GM12878 (cell line): ENCODE measurements at regions not wholly inside any gene's neighbourhood (a gene's known extent, or its start where the extent isn't known, plus 50 kb on each side); places are given as distances from the start of the nearest gene placed in this dataset.

ENCODE experiments used
- ATAC-seq: fragments of 200-7000 bp; cut with Tn5 transposase; 3 replicates; pipeline ENCODE4 v1.9.1; 2020; ENCODE audit warnings: mild to moderate bottlenecking, moderate library complexity
- BruUV-seq: library from RNA; stranded (reverse); fragments of 400-500 nt; replicated peaks from 2 replicates; lab custom pipeline; 2021; lab: Mats Ljungman, UMichigan
- CTCF ChIA-PET: fragments of 300-600 bp; sonication (Branson Sonifier 250); formaldehyde crosslinking; extraction: SDS; loops from one replicate; lab custom pipeline; 2021; ENCODE audit warnings: inconsistent platforms; lab: Yijun Ruan, JAX
- POLR2A ChIA-PET: fragments of 350-600 bp; formaldehyde crosslinking; extraction: SDS; loops from one replicate; lab custom pipeline; 2021; ENCODE audit warnings: inconsistent platforms; lab: Charles Lee
- RAD21 ChIA-PET: fragments of 300-600 bp; sonication (Branson Sonifier 250); formaldehyde crosslinking; loops from one replicate; lab custom pipeline; 2023; ENCODE audit warnings: antibody characterized with exemption; ENCODE audit not compliant: unreplicated experiment; lab: Charles Lee
- SMC1A ChIA-PET: fragments of 300-600 bp; sonication (Branson Sonifier 250); formaldehyde crosslinking; loops from one replicate; lab custom pipeline; 2023; ENCODE audit not compliant: unreplicated experiment, uncharacterized antibody; lab: Charles Lee
- DNase-seq: peaks from one replicate; pipeline ENCODE4 v3.0.0-alpha.2; 2011; ENCODE audit warnings: low read depth, low spot score
- FAIRE-seq: peaks from 3 replicates; lab custom pipeline; 2011; peaks lifted over from hg19 to GRCh38; lab: Jason Lieb, UNC
- H2AFZ ChIP-seq: 2 replicates; pipeline ENCODE4 v1.6.0; 2011; ENCODE audit warnings: low read depth, low read length, control low read depth; ENCODE audit not compliant: control insufficient read depth
- H3K27ac ChIP-seq: 2 replicates; pipeline ENCODE4 v1.5.1; 2011; ENCODE audit warnings: control low read depth; ENCODE audit not compliant: control insufficient read depth, insufficient read depth
- H3K27me3 ChIP-seq, 2 experiments: replicated peaks in 1 of 2; 2 replicates each; pipeline versions ENCODE4 v1.6.0 to v1.6.1; 2011; ENCODE audit warnings: low read length in 1 of 2; ENCODE audit not compliant: control insufficient read depth in 2 of 2, insufficient read depth in 2 of 2
- H3K36me3 ChIP-seq, 2 experiments: 2 replicates each; pipeline ENCODE4 v1.5.1; 2011; ENCODE audit warnings: low read length in 1 of 2; ENCODE audit not compliant: control insufficient read depth in 2 of 2, insufficient read depth in 2 of 2
- H3K4me1 ChIP-seq: 2 replicates; pipeline ENCODE4 v1.6.1; 2011; ENCODE audit warnings: mild to moderate bottlenecking, low read length, moderate library complexity, mixed read lengths; ENCODE audit not compliant: control insufficient read depth, insufficient read depth
- H3K4me2 ChIP-seq: 2 replicates; pipeline ENCODE4 v1.6.0; 2011; ENCODE audit warnings: control low read depth; ENCODE audit not compliant: control insufficient read depth, insufficient read depth
- H3K4me3 ChIP-seq: fragments of 200-600 bp; sonication (generic); 2 replicates; pipeline ENCODE4 v1.5.1; 2016
- H3K79me2 ChIP-seq: 2 replicates; pipeline ENCODE4 v1.6.0; 2011; ENCODE audit warnings: low read length; ENCODE audit not compliant: control insufficient read depth, insufficient read depth
- H3K9ac ChIP-seq: 2 replicates; pipeline ENCODE4 v1.8.0; 2011; ENCODE audit warnings: low read length, control low read depth, mixed read lengths; ENCODE audit not compliant: control insufficient read depth, insufficient read depth
- H3K9me3 ChIP-seq: replicated peaks from 3 replicates; pipeline ENCODE4 v1.5.1; 2011; ENCODE audit warnings: mild to moderate bottlenecking, low read length; ENCODE audit not compliant: control insufficient read depth, insufficient read depth
- H4K20me1 ChIP-seq: 2 replicates; pipeline ENCODE4 v1.6.0; 2011; ENCODE audit not compliant: control insufficient read depth, insufficient read depth
- EZH2 ChIP-seq: IDR thresholded peaks from 2 replicates; pipeline ENCODE4 v1.6.1; 2012; ENCODE audit warnings: low read depth, mild to moderate bottlenecking, control low read depth, inconsistent platforms, low read length, borderline replicate concordance; ENCODE audit not compliant: control insufficient read depth
- GABPA ChIP-seq: IDR thresholded peaks from 2 replicates; pipeline ENCODE4 v1.6.1; 2014; ENCODE audit warnings: antibody characterized with exemption, low read depth, mild to moderate bottlenecking, inconsistent platforms
- KDM1A ChIP-seq: fragments of 200-600 bp; sonication (generic); IDR thresholded peaks from 2 replicates; pipeline ENCODE4 v1.6.1; 2016; ENCODE audit warnings: borderline replicate concordance
- LARP7 ChIP-seq: fragments of 450-650 bp; IDR thresholded peaks from 2 replicates; pipeline ENCODE4 v1.6.1; 2017; ENCODE audit warnings: mild to moderate bottlenecking
- MYB ChIP-seq: fragments of 150-350 bp; IDR thresholded peaks from 2 replicates; pipeline ENCODE4 v1.6.1; 2014; ENCODE audit warnings: mild to moderate bottlenecking, low read depth, low read length, borderline replicate concordance
- NFIC ChIP-seq: IDR thresholded peaks from 2 replicates; pipeline ENCODE4 v1.6.1; 2012; ENCODE audit warnings: low read depth, mild to moderate bottlenecking, inconsistent platforms, low read length, moderate library complexity
- POLR2AphosphoS5 ChIP-seq: IDR thresholded peaks from 2 replicates; pipeline ENCODE4 v1.6.1; 2011; ENCODE audit warnings: mild to moderate bottlenecking, low read length, inconsistent platforms
- RELA ChIP-seq: fragments of 450-650 bp; IDR thresholded peaks from 2 replicates; pipeline ENCODE4 v1.8.0; 2014; ENCODE audit warnings: borderline replicate concordance; ENCODE audit not compliant: partially characterized antibody
- TARDBP ChIP-seq: IDR thresholded peaks from 2 replicates; pipeline ENCODE4 v1.6.1; 2016; ENCODE audit warnings: borderline replicate concordance
- USF2 ChIP-seq: IDR thresholded peaks from 2 replicates; pipeline ENCODE4 v1.6.1; 2011; ENCODE audit warnings: low read depth, low read length, improper control_type of control experiment, borderline replicate concordance
- YY1 ChIP-seq: IDR thresholded peaks from 2 replicates; pipeline ENCODE4 v1.6.1; 2011; ENCODE audit warnings: low read depth, mild to moderate bottlenecking, low read length
- ZBTB11 ChIP-seq: fragments of 450-650 bp; formaldehyde crosslinking; IDR thresholded peaks from 2 replicates; pipeline ENCODE4 v1.5.0; 2022; ENCODE audit warnings: mild to moderate bottlenecking, missing genetic modification characterization
- WGBS: methylation state at CpG from one replicate; pipeline ENCODE4 v1.1.6; 2016; ENCODE audit warnings: low lambda C conversion rate; ENCODE audit not compliant: insufficient replicate concordance, insufficient coverage; ENCODE audit errors: missing lambda C conversion rate; 5-methylcytosine and 5-hydroxymethylcytosine counted together
- in situ Hi-C: fragments of 300-500 bp; cut with MboI; formaldehyde crosslinking; loops from 9 replicates; pipeline ENCODE4 v1.14.3; 2018; ENCODE audit warnings: mixed read lengths
- intact Hi-C: fragments of 100-400 bp; cut with micrococcal nuclease; formaldehyde crosslinking; loops from one replicate; pipeline ENCODE4 v1.14.2; 2022; ENCODE audit not compliant: unreplicated experiment

- no peaks in the 10 kb centered on the region; the same call in 2 of the 3 replicates for H3K9me3 ChIP-seq
- FAIRE-seq: no peak
- H3K9ac ChIP-seq: no peak overlapping the region
- WGBS: 80% methylated on average over 17 of the region's 48 CpGs
- H3K79me2 ChIP-seq: no peaks in the 10 kb centered on the region
- TF ChIP-seq RELA (no peak), GABPA (no peak), USF2 (no peak), NFIC (no peak), MYB (no peak), TARDBP (no peak), EZH2 (no peak), YY1 (no peak), KDM1A (no peak), ZBTB11 (CRISPR knock-in tag) (no peak), LARP7 (no peak), POLR2AphosphoS5 (no peak)
- no peaks in the 10 kb centered on the region for H3K36me3 ChIP-seq
- ChIA-PET SMC1A (no interaction called here), POLR2A (no interaction called here), RAD21 (interaction anchor here (0.8 to 0.9 kb wide), 2 partner anchors 84 to 103 kb away, joined by 3 to 6 read pairs; no protein-coding TSS in a partner anchor), CTCF (interaction anchor here (13.7 kb wide), 1 partner anchor 85 kb away, joined by 202 read pairs; no protein-coding TSS in a partner anchor)
- BruUV-seq: no TSS peak
- no peaks in the 10 kb centered on the region for H3K4me1 ChIP-seq
- no peak overlapping the region for H2AFZ ChIP-seq
- no peak overlapping the region for H3K4me3 ChIP-seq
- H3K27me3 ChIP-seq: peaks cover 0 to 2% of the 10 kb centered on the region in 2 experiments; a peak in 1 of 4 replicates
- H3K4me2 ChIP-seq: no peak overlapping the region
- no peak for ATAC-seq
- no peak overlapping the region for H3K27ac ChIP-seq
- DNase-seq: no peak
- intact Hi-C loops (loop anchor here (5.0 kb wide), 1 partner anchor 47 kb away; no protein-coding TSS in a partner anchor), in situ Hi-C loops (no loop called here)
- H4K20me1 ChIP-seq: no peaks in the 10 kb centered on the region
Measured at GRCh38 chr14:103189481-103190470, 66.5 kb downstream of the TNFAIP2 start.
